ENCODE measurements at regions not wholly inside any gene's neighbourhood (a gene's known extent, or its start where the extent isn't known, plus 50 kb on each side); places are given as distances from the start of the nearest gene placed in this dataset.

DNA sequence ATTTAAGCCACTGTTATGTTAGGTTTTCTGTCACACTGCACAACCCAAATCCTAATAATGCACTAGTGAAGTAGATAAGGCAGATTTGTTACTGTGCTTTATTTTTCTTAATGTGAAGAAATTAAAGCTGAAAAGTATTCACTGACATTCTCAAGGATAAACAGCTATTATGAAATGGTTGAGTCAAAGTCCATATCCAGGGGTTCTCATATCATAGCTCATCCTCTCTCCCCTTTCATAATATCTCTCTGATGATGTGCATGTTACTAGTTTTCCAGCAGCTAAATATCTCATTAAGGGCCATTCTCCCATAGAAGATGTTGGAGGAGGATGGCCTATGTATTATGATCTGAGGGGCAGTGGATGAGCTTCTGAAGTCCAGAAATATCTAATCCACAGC, 53.6 kb upstream of the CCDC190 start:
- Histone ChIP-seq H3K4me2 (ENCODE audit: insufficient read depth, insufficient read length, low read length) (no peak overlapping the region), H3K79me1 (ENCODE audit: insufficient read depth, low read depth, low read length, poor library complexity, severe bottlenecking) (no peaks in the 10 kb centered on the region), H3K23ac (ENCODE audit: insufficient read length, low read depth, low read length) (no peak overlapping the region), H2BK15ac (ENCODE audit: low read depth, low read length) (no peak overlapping the region), H3K4ac (ENCODE audit: low read depth, low read length) (no peak overlapping the region), H3T11ph (ENCODE audit: low read length) (no peak overlapping the region), H4K5ac (ENCODE audit: insufficient read length, low read depth, low read length) (no peak overlapping the region), H4K20me1 (ENCODE audit: control insufficient read depth, insufficient read depth, insufficient read length) (no peaks in the 10 kb centered on the region), H3K27me3 (ENCODE audit: insufficient read depth, low read length) (no peaks in the 10 kb centered on the region), H3K4me1 (ENCODE audit: insufficient read depth, low read length) (no peaks in the 10 kb centered on the region), H2BK20ac (ENCODE audit: low read depth, low read length, poor library complexity, severe bottlenecking) (no peak overlapping the region), H3K18ac (ENCODE audit: insufficient read length, low read depth, low read length) (no peak overlapping the region), H4K91ac (ENCODE audit: insufficient read length, low read depth, low read length) (no peak overlapping the region), H2AFZ (ENCODE audit: low read length) (no peak overlapping the region), H2BK5ac (ENCODE audit: insufficient read length, low read length) (no peak overlapping the region), H2BK12ac (ENCODE audit: insufficient read length, low read depth, low read length) (no peak overlapping the region), H3K9ac (ENCODE audit: extremely low read depth, insufficient read length, low read length) (no peak overlapping the region), H3K23me2 (ENCODE audit: insufficient read length, low read depth, low read length, poor library complexity, severe bottlenecking) (no peaks in the 10 kb centered on the region), H3K56ac (ENCODE audit: insufficient read length, low read depth, low read length) (no peak overlapping the region), H2BK120ac (ENCODE audit: low read depth, low read length, poor library complexity, severe bottlenecking) (no peak overlapping the region), H3K14ac (ENCODE audit: insufficient read depth, low read length) (no peak overlapping the region), H3K79me2 (ENCODE audit: insufficient read depth, low read length) (no peaks in the 10 kb centered on the region), H3K9me3 (ENCODE audit: control insufficient read depth, low read depth, low read length) (no peaks in the 10 kb centered on the region), H4K8ac (replicated peaks; ENCODE audit: insufficient read length, low read depth, low read length) (no peak overlapping the region), H3K27ac (ENCODE audit: insufficient read length, low read depth, low read length) (no peak overlapping the region), H2AK5ac (ENCODE audit: insufficient read length, low read length) (no peak overlapping the region)
- DNase-seq = no peak
- Mint-ChIP-seq H3K27ac (no peak overlapping the region), H3K9me3 (peaks cover 11 to 22% of the 10 kb centered on the region in 2 experiments), H3K36me3 (ENCODE audit: insufficient read depth in 1 of 3, low read depth in 3 of 3) (peaks cover 3 to 7% (median 6%) of the 10 kb centered on the region in 3 experiments; a peak in 5 of 7 replicates), H3K4me3 (no peak overlapping the region), H3K27me3 (ENCODE audit: low read depth) (peaks cover 1% of the 10 kb centered on the region; the same call in 1 of the 2 replicates), H3K4me1 (no peaks in the 10 kb centered on the region)
- TF ChIP-seq CTCF (conservative IDR thresholded peaks at IDR 0.05) = no peak

Data from H9 (cell line).